ENCODE measurements at regions not wholly inside any gene's neighbourhood (a gene's known extent, or its start where the extent isn't known, plus 50 kb on each side); places are given as distances from the start of the nearest gene placed in this dataset.
"Not testable (repeated sequence)": the region's sequence is repeated elsewhere in the genome, so short reads cannot be mapped to it uniquely, and the experiment has no call there.

DNA sequence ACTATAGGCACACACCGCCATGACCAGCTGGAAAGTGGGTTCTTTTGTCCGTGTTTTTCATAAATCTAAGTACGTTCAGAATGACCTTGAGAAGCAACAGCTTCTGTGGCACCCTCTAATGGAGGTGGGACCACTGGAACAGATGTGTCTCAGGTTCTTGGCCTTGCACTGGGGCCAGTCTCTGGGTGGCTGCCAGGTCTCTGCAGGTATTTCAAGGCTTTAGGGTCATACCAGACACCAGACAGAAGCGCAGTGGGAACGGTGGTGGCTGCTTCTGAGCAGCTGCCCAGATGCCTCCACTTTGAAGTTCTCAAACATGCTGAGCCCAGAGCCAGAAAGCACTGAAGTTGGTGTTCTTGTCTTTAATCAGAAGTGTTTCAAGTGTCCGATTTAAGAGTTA, 75.0 kb upstream of the RBM19 start:
- Histone ChIP-seq H3K9ac (ENCODE audit: low read depth, low read length) (no peak overlapping the region), H3K4me3 (ENCODE audit: low read depth, low read length) (no peak overlapping the region), H3K27me3 (ENCODE audit: control insufficient read depth, insufficient read depth, low read length) (no peaks in the 10 kb centered on the region)

DNA sequence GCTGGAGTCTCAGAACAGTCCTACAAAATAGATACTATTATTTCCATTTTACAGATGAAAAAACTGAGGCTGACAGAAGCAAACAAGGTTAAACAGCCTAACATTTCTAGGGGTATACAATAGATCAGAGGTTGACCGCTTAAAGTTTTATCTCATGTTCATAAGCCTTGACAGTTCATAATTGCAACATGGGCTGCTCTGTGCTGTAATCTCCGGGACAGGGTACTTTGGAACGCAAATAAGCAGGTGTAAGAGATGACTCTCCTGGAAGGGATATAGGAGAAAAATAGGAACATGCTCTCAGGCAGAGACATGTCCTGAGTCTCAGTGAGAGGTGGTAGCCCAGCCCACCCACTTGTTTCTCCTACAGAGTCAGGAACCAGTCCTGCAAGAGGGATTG, 72.8 kb upstream of the RBM19 start:
- no peaks in the 10 kb centered on the region for H3K4me1 ChIP-seq (ENCODE audit: control insufficient read depth, insufficient read depth, low read length)
- no peaks in the 10 kb centered on the region for H3K9me3 ChIP-seq (ENCODE audit: control insufficient read depth, insufficient read depth, low read length)
- no peak overlapping the region for H3K9ac ChIP-seq (ENCODE audit: low read depth, low read length)
- peaks cover 3% of the 10 kb centered on the region for H3K27me3 ChIP-seq (ENCODE audit: control insufficient read depth, insufficient read depth, low read length)
- no peak overlapping the region for H3K4me3 ChIP-seq (ENCODE audit: low read depth, low read length)
- H3K36me3 ChIP-seq (ENCODE audit: control insufficient read depth, insufficient read depth, low read length), result no peaks in the 10 kb centered on the region

More for the DNA sequence above, 75.0 kb upstream of the RBM19 start:
- Histone ChIP-seq H3K9me3 (ENCODE audit: control insufficient read depth, insufficient read depth, low read length) (no peaks in the 10 kb centered on the region), H3K36me3 (ENCODE audit: control insufficient read depth, insufficient read depth, low read length) (no peaks in the 10 kb centered on the region), H3K4me1 (ENCODE audit: control insufficient read depth, insufficient read depth, low read length) (peaks cover 7% of the 10 kb centered on the region)

DNA sequence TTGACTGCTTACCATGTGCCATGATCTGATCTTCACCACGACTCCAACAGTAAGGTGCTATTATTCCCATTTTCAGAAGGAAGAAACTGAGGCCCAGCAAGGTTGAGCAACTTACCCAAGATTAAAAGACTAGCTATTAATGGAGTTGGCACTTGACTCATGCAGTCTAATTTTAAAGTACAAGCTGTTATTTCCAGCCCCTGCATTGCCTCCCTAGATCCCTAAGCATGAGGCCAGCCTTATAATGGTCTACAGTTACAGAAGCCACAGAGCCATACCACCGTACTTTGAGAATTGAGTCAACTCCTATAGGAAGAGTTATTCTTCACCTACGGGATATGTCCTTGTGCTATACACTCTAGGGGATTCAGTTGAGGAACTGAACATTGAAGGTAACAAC, 66.7 kb upstream of the RBM19 start:
- peaks cover 3% of the 10 kb centered on the region for H3K27me3 ChIP-seq (ENCODE audit: control insufficient read depth, insufficient read depth, low read length)

DNA sequence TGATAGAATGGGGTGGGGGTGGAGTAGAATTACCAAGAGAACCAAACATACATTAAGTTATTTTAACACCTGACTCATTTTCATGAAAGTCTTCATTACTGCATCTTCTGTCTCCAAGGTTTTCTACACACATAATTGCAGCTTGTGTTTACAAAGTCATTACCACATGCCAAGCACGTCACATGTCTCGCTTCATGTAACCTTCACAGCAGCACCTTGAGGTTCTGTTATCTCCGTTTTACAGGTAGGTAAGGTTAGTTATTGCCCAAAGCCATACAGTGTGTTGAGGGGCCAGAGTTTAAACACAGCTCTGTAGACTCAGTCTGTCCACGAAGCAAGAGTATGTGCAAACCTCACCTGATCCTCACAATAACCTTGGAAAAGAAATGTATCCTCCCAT, 64.3 kb upstream of the RBM19 start:
- Histone ChIP-seq H3K27me3 (ENCODE audit: control insufficient read depth, insufficient read depth, low read length) (peaks cover 3% of the 10 kb centered on the region), H3K9ac (ENCODE audit: low read depth, low read length) (no peak overlapping the region), H3K36me3 (ENCODE audit: control insufficient read depth, insufficient read depth, low read length) (no peaks in the 10 kb centered on the region), H3K9me3 (ENCODE audit: control insufficient read depth, insufficient read depth, low read length) (no peaks in the 10 kb centered on the region), H3K4me3 (ENCODE audit: low read depth, low read length) (no peak overlapping the region), H3K4me1 (ENCODE audit: control insufficient read depth, insufficient read depth, low read length) (no peaks in the 10 kb centered on the region)

More for the DNA sequence above, 66.7 kb upstream of the RBM19 start:
- no peaks in the 10 kb centered on the region for H3K4me1 ChIP-seq (ENCODE audit: control insufficient read depth, insufficient read depth, low read length)
- H3K9me3 ChIP-seq (ENCODE audit: control insufficient read depth, insufficient read depth, low read length), result no peaks in the 10 kb centered on the region
- H3K4me3 ChIP-seq (ENCODE audit: low read depth, low read length), result no peak overlapping the region
- H3K36me3 ChIP-seq (ENCODE audit: control insufficient read depth, insufficient read depth, low read length), result no peaks in the 10 kb centered on the region
- H3K9ac ChIP-seq (ENCODE audit: low read depth, low read length), result no peak overlapping the region

DNA sequence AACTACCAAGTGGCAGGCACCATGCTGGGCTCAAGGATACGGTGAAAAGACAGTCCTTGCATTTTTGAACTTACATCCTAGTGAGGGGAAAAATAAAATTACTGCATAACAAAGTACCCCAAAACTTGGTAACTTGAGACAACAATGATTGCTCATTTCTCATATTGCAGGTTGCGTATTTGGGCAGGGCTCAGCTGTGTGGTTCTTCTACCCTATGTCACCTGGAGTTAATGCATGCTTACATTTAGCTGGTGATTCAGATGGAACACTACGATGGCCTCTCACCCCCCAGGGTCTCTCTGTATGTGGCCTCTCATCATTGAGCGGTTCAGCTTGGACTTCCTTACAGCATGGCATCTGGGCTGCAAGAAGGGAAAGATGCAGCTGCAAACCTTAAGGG, 60.7 kb upstream of the RBM19 start:
- Histone ChIP-seq H3K9ac (ENCODE audit: low read depth, low read length) (no peak overlapping the region), H3K9me3 (ENCODE audit: control insufficient read depth, insufficient read depth, low read length) (no peaks in the 10 kb centered on the region), H3K36me3 (ENCODE audit: control insufficient read depth, insufficient read depth, low read length) (no peaks in the 10 kb centered on the region), H3K27me3 (ENCODE audit: control insufficient read depth, insufficient read depth, low read length) (no peaks in the 10 kb centered on the region), H3K4me3 (ENCODE audit: low read depth, low read length) (no peak overlapping the region), H3K4me1 (ENCODE audit: control insufficient read depth, insufficient read depth, low read length) (no peaks in the 10 kb centered on the region)

DNA sequence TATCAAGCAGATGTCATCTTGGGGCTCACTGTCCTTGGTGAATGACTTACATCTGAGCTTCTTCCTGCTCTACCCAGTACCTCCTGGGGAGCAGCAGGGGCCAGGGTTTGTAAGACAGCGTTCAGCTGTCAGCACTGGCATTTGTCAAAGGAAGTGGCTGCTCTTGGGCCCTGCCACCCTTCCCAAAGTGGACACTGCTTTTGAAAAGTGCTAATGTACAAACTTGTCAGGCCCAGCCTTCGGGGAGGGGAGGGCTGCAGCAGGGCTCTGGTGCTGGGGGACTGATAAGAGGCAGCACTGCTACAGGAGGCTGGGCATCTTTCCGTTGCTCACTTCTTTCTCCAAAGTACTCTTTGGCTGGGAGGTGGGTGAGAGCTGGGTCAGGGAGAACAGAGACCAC, 59.8 kb upstream of the RBM19 start:
- no peaks in the 10 kb centered on the region for H3K9me3 ChIP-seq (ENCODE audit: control insufficient read depth, insufficient read depth, low read length)
- H3K4me3 ChIP-seq (ENCODE audit: low read depth, low read length), result no peak overlapping the region
- no peaks in the 10 kb centered on the region for H3K4me1 ChIP-seq (ENCODE audit: control insufficient read depth, insufficient read depth, low read length)
- no peak overlapping the region for H3K9ac ChIP-seq (ENCODE audit: low read depth, low read length)
- no peaks in the 10 kb centered on the region for H3K36me3 ChIP-seq (ENCODE audit: control insufficient read depth, insufficient read depth, low read length)
- H3K27me3 ChIP-seq (ENCODE audit: control insufficient read depth, insufficient read depth, low read length), result no peaks in the 10 kb centered on the region

DNA sequence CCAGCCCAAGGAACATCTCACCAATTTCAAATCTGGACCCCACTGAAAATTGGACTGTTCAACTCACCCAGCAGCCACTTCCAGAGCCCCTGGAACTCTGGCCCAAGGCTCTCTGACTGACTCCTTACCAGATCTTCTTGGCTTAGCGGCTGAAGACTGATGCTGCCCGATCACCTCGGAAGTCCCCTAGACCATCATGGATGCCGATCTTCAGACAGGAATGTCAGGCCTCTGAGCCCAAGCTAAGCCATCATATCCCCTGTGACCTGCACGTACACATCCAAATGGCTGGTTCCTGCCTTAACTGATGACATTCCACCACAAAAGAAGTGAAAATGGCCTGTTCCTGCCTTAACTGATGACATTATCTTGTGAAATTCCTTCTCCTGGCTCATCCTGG, 56.0 kb upstream of the RBM19 start:
- not testable (repeated sequence) for H3K9me3 ChIP-seq (ENCODE audit: control insufficient read depth, insufficient read depth, low read length); H3K36me3 ChIP-seq (ENCODE audit: control insufficient read depth, insufficient read depth, low read length); H3K4me3 ChIP-seq (ENCODE audit: low read depth, low read length); H3K27me3 ChIP-seq (ENCODE audit: control insufficient read depth, insufficient read depth, low read length); H3K9ac ChIP-seq (ENCODE audit: low read depth, low read length); H3K4me1 ChIP-seq (ENCODE audit: control insufficient read depth, insufficient read depth, low read length)

DNA sequence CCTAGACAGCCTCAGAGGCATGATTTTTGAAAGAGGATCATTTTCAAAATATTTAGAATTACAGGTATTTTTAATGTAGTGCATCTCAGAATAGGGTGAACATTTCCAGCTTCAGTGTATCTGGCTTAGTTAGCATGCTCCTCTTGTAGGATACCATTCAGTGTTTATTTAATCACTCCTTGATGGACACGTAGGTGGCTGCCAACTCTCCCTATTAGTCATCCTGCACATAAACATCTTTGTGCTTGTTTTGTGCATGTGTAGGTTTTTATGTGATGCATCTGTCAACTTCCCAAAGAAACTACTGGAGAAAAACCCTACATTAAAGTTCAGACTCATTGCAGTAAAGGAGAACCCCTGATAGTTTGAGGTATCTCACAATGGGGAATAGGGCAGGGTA, 52.5 kb upstream of the RBM19 start:
- Histone ChIP-seq H3K36me3 (ENCODE audit: control insufficient read depth, insufficient read depth, low read length) (no peaks in the 10 kb centered on the region), H3K27me3 (ENCODE audit: control insufficient read depth, insufficient read depth, low read length) (peaks cover 5% of the 10 kb centered on the region), H3K4me3 (ENCODE audit: low read depth, low read length) (no peak overlapping the region), H3K9ac (ENCODE audit: low read depth, low read length) (no peak overlapping the region), H3K9me3 (ENCODE audit: control insufficient read depth, insufficient read depth, low read length) (no peaks in the 10 kb centered on the region), H3K4me1 (ENCODE audit: control insufficient read depth, insufficient read depth, low read length) (no peaks in the 10 kb centered on the region)

Measured in iPS-15b (cell line).